Lung microvascular endothelial cell (primary cell): ENCODE measurements at regions not wholly inside any gene's neighbourhood (a gene's known extent, or its start where the extent isn't known, plus 50 kb on each side); places are given as distances from the start of the nearest gene placed in this dataset.
"Not testable (repeated sequence)": the region's sequence is repeated elsewhere in the genome, so short reads cannot be mapped to it uniquely, and the experiment has no call there.

Experiments used
- DNase-seq, 2 donors: peaks; one replicate each; pipeline versions ENCODE4 v3.0.0 to v3.0.0-alpha.2; 2010; ENCODE audit warnings: low read depth in 2 of 2

DNA sequence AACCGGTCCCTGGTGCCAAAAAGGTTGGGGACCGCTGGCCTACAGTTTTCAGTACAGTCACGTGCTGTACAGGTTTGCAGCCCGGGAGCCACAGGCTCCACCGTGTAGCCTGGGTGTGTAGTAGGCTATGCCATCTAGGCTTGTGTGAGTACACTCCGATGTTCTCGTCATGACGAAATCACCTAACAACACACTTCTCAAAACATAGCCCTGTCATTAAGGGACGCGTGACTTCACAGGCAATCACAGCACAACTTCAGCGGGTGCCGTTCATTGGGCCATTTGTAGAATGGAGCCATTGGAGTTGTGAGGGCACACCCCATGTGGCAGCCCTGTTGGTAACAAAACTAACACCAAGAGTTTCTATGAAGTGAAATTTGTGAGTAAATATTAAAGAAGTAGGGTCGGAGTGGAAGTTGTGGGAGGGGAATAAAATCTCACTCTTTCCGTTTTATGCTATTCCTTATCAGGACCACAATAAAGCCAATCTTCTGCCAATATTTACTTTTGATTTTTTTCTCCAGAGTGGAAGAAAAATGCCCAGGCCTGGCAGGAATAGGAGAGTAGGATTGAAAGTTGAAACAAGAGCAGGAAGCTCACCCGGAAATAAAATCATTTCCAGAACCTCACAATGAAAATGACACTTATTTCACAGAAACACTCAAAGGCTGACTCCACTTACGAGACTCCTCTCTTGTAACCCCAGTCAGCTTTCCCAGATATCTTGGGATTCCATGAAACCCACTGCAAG lies 63.7 kb upstream of the PTPN1 start:
- peak; percentile 37 to 43 for DNase-seq

DNA sequence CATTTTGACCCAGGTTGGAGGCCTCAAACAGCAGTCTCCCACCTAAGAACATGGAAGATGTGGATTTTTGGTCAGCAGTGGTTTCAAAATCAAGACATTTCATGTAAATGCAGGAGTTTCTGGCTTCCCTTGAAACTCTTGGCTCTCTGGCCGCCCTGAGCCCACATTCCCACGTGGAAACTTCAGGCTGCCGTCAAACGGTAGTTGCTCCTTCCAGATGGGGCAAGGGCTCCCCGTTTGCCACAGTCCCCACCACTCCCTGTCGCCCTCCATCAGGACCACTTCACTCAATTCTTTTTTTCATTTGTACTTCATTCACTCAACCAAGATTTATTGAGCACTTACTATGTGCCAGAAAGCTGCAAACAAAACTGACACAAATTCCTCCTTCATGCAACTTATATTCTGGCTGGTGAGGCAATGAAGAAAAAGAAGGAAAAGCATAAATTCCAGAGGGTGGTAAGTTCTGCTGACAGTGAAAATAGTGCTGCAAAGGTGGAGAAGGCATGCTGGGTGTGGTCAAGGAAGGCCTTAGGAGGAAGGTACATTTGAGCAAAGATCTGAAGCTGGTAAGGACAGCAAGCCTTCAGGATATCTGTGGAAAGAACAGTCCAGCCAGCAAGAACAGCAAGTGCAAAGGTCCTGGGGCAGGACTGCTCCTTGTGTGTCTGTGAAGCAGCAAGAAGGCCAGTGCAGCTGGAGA lies 62.9 kb upstream of the PTPN1 start:
- DNase-seq: no peak

DNA sequence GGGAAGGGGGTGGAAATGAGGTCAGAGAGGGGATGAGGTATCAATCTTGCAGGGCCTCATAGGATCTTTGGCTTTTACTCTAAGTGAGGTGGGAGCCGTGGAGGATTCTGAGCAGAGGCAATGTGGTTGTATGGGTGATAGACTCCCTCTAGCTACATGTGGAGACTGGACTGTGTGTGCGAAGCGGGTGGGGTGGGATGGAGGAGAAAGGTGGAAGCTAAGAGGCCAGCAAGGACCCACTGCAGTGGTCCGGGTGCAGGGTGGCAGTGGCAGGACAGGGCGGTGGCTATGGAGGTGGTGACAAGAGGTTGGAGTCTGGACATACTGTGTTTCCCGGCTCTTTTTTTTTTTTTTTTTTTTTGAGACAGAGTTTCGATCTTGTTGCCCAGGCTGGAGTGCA lies 62.4 kb upstream of the PTPN1 start:
- DNase-seq: no peak

DNA sequence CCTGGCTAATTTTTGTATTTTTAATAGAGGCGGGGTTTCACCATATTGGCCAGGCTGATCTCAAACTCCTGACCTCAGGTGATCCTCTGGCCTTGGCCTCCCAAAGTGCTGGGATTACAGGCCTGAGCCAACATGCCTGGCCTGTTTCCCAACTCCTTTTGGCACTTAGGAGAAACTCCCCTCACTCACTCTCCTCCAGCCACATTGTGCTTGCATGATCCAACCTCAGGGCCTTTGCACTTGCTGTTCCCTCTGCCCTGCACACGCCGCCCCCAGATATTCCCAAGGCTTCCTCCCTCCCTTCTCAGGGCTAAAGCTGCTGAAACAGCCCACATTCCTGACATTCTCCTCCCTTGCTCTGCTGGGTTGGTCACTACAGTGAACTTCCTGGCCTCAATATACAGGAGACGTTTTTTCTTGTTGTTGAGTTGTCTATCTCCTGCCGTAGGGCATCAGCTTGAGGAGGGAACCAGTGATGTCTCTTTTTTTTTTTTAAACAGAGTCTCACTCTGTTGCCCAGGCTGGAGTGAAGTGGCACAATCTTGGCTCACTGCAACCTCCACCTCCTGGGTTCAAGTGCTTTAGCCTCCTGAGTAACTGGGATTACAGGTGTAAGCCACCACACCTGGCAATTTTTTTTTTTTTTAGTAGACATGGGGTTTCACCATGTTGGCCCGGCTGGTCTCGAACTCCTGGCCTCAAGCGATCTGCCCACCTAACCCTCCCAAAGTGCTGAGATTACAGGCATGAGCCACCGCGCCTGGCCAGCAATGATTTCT lies 61.4 kb upstream of the PTPN1 start:
- peak in 1 of 2 donors; percentile 39 for DNase-seq

DNA sequence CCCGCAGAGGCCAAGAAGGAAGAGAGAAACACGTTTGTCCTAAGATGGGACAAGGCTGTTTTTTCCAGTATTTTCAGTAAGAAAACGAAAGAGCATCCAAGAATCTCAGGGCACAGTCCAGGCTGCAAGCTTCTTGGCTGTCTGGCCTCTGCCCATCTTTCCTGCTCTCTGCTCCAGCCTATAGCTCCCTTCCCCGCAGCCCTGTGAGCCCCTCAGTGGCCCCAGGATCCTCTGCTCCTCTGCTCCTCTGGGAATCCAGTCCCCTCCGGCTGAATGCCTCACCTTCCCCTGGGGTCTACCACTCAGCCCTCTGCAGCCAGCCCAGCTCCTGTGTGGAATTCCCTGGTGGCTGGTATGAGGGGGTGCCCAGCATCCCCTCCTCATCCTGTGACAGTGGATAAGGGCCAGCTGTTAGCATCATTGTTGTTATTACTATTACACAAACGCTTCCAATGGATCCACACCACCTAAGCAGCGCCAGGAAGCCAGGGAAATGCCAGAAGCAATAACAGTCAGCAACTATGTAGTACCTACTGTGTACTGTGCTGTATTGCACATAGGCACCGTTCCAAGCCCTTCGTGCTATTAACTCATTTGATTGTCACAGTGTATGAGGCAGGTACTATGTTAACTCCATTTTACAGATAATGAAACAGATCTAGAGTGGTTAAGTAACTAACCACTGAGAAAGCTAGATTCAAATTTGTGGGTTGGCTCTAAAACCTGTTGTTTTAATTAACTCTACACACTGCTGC lies 60.3 kb upstream of the PTPN1 start:
- peak in 1 of 2 donors; percentile 50 for DNase-seq

GRCh38 chr20:50450493-50450826 lies 59.7 kb upstream of the PTPN1 start:
- DNase-seq: no peak

GRCh38 chr20:50450881-50451752 lies 59.1 kb upstream of the PTPN1 start:
- no peak for DNase-seq

DNA sequence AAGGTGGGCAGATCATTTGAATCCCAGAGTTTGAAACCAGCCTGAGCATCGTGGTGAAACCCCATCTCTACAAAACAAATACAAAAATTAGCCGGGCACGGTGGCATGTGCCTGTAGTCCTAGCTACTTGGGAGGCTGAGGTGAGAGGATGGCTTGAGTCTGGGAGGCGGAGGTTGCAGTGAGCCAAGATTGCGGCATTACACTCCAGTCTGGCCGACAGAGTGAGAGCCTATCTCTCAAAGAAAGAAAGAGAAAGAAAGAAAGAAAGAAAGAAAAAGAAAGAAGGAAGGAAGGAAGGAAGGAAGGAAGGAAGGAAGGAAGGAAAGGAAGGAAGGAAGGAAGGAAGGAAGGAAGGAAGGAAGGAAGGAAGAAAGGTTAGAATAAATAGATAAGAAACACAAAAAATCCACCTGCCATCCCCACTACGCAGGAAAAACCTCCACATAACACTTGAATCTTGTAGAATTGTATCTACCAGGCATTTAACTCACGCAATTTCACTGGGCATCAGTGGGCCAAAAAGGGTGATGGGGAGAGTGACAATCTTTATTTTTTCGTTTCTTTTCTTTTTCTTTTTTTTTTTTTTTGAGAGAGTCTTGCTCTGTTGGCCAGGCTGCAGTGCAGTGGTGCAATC lies 58.3 kb upstream of the PTPN1 start:
- not testable (repeated sequence) for DNase-seq

GRCh38 chr20:50453533-50454244 lies 56.5 kb upstream of the PTPN1 start:
- no peak for DNase-seq

DNA sequence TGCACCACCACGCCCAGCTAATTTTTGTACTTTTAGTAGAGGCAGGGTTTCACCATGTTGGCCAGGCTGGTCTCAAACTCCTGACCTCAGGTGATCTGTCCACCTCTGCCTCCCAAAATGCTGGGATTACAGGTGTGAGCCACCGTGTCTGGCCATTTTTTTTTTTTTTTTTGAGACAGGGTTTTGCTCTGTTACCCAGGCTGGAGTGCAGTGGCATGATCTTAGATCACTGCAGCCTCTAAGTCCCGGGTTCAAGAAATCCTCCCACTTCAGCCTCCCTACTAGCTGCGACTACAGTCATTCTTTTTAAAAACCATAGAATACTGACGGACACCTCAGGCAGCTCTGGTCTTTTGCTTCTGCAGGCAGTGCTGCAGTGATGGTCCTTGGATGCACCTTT lies 54.9 kb upstream of the PTPN1 start:
- not testable (repeated sequence) for DNase-seq

DNA sequence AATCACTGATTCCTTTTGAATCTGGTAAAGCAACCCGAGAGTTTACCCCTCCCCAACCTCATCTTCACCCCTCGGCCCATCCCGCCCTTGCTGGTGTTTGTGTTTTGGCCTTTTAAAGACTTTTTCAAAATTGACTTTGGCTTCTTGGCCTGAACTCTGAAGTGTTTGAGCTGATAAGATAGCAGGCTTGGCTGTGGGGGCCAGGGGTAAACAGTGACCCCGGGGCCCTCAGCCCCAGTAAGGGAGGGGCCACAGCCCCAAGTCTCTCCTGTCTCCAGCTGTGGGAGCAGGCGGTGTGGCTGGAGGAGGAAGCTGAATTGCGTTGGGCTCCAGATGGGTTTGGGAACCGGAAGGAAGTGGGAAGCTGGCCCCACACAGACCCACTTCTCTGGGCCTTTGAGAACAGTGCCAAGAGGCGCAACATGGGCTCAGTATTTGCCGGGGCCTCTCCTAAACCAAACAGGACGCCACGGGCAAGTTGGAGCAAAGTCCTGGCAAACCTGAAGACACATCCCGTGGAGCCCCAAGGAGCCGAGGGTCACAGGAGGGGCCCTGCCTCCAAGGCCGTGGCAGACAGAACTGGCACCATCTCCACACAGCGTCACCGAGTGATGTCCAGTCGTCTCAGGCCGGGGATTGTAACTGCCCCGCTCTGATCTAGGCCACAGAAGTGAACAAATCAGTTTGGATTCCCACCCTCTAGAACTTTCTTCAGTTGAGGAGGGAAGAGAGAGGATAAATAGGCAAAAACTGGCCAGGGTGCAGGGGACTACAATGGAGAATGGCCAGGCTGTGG lies 54.3 kb upstream of the PTPN1 start:
- no peak for DNase-seq

DNA sequence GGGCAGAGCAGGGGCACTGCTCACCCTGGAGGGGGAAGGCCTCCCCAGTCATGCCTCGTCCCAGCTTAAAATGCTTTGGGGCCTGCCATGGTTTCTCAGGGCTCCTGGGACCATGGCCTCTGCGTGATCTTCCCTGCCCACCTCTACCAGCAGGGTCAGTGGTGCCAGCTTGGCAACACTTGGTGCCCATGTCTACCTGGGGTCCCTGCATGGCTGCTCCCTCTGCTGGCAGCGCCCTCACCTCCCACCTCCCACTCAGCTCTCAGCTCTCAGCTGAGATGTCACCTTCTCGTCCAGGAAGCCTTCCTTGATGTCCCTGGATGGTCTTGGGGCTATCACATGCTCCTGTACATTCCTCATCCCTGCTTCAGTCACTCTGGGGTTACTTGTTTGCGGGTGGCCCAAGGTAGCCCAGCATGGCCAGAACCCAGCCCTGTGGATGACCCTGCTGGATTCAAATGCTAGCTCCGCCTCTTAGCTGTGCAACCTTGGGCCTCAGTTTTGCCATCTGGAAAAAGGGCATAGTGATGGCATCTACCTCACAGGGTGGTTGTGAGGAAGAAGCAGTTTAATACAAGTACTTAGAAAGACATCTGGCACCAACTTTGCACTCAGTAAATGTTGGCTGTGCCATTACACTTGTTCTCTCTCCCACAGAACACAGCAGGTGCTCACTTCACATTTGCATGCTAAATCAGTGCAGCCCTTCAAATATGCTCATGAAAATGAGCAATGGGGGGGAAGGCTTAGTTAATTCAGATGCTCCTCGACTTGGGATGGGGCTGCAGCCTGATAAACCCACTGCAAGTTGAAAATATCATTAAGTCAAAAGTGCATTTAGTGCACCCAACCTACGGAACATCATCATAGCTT lies 53.5 kb upstream of the PTPN1 start:
- no peak for DNase-seq

DNA sequence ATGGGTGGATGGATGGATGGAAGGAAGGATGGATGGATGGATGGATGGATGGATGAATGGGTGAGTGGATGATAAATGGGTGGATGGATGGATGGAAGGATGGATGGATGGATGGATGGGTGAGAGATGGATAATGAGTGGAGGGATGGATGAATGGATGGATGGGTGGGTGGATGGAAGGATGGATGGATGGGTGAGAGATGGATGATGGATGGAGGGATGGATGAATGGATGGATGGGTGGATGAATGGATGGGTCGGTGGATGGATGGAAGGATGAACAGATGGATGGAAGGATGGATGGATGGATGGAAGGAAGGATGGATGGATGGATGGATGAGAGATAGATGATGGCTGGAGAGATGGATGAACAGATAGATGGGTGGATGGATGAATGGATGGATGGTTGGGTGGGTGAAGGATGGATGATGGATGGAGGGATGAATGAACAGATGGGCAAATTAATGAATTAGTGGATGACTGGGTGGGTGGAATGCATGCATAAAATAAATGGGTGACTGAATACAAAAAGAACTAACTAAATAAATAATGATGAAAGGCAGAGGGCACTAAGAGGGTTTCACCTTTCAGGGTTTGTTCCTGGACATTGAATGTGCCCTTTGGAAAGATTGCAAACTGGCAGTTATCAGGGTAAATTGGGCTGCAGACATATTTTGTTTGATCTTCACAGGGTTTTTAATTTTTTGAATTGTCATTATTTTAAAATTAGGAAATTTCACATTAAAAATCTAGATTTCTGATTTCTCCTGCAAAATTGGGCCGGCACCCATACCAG lies 50.9 kb upstream of the PTPN1 start:
- no peak for DNase-seq

DNA sequence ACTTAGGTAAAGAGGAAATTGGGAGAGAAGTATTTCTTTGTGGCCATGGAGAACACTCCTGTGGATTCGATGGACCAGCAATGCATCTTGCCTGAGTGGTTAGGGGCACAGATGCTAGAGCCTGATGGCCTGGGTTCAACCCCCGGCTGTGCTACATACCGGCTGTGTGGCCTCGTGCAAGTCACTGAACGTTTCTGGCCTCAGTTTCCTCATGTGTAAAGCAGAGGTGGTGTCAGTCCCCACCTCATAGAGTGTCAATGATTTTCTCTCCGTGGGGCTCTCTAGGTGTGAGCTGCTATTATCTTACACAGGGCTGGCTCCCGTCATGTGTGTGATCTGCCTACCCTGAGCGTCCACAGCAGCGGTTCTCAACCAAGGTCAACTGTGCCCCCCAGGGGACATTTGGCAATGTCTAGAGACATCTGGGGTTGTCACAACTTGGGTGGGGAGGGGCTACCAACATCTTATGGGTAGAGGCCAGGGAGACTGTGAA lies 50.0 kb upstream of the PTPN1 start:
- no peak for DNase-seq
